ENCODE measurements at regions not wholly inside any gene's neighbourhood (a gene's known extent, or its start where the extent isn't known, plus 50 kb on each side); places are given as distances from the start of the nearest gene placed in this dataset.

- no peak for DNase-seq (ENCODE audit: low spot score)
Measured at GRCh38 chr6:125658136-125658535, 91.3 kb upstream of the HEY2 start.

GRCh38 chr6:125658759-125659431 lies 90.5 kb upstream of the HEY2 start:
- peak; percentile 73 for DNase-seq (ENCODE audit: low spot score)

GRCh38 chr6:125659887-125660286 lies 89.5 kb upstream of the HEY2 start:
- no peak for DNase-seq (ENCODE audit: low spot score)

GRCh38 chr6:125662296-125662695 lies 87.1 kb upstream of the HEY2 start:
- no peak for DNase-seq (ENCODE audit: low spot score)

- no peak for DNase-seq (ENCODE audit: low spot score)
Measured at GRCh38 chr6:125665295-125665814, 84.1 kb upstream of the HEY2 start.

- DNase-seq (ENCODE audit: low spot score): no peak
Measured at GRCh38 chr6:125667326-125667725, 82.1 kb upstream of the HEY2 start.

GRCh38 chr6:125668071-125668470 lies 81.4 kb upstream of the HEY2 start:
- no peak for DNase-seq (ENCODE audit: low spot score)

GRCh38 chr6:125670568-125670967 lies 78.9 kb upstream of the HEY2 start:
- no peak for DNase-seq (ENCODE audit: low spot score)

GRCh38 chr6:125671323-125671722 lies 78.1 kb upstream of the HEY2 start:
- no peak for DNase-seq (ENCODE audit: low spot score)

- DNase-seq (ENCODE audit: low spot score): no peak
Measured at GRCh38 chr6:125674230-125674629, 75.2 kb upstream of the HEY2 start.

GRCh38 chr6:125678601-125679000 lies 70.8 kb upstream of the HEY2 start:
- no peak for DNase-seq (ENCODE audit: low spot score)

- no peak for DNase-seq (ENCODE audit: low spot score)
Measured at GRCh38 chr6:125679128-125679527, 70.3 kb upstream of the HEY2 start.

- DNase-seq (ENCODE audit: low spot score): no peak
Measured at GRCh38 chr6:125679651-125680050, 69.8 kb upstream of the HEY2 start.

- DNase-seq (ENCODE audit: low spot score): no peak
Measured at GRCh38 chr6:125682939-125683338, 66.5 kb upstream of the HEY2 start.

- DNase-seq (ENCODE audit: low spot score): no peak
Measured at GRCh38 chr6:125688138-125688537, 61.3 kb upstream of the HEY2 start.

- no peak for DNase-seq (ENCODE audit: low spot score)
Measured at GRCh38 chr6:125693480-125693879, 56.0 kb upstream of the HEY2 start.

GRCh38 chr6:125699591-125699990 lies 49.8 kb upstream of the HEY2 start:
- DNase-seq (ENCODE audit: low spot score): no peak
